HG02759 (cell line): ENCODE measurements at regions not wholly inside any gene's neighbourhood (a gene's known extent, or its start where the extent isn't known, plus 50 kb on each side); places are given as distances from the start of the nearest gene placed in this dataset.

Source experiments
- ATAC-seq: cut with Tn5 transposase; IDR thresholded peaks from one replicate; pipeline ENCODE4 v1.9.1; 2021; ENCODE audit warnings: mild to moderate bottlenecking, moderate library complexity; ENCODE audit not compliant: unreplicated experiment

- peak; percentile 27 for ATAC-seq
Observed at GRCh38 chr10:2951235-2951835, 116.0 kb upstream of the PFKP start.

GRCh38 chr10:2950546-2950945, 116.8 kb upstream of the PFKP start:
- ATAC-seq = no peak

GRCh38 chr10:2949948-2950354, 117.4 kb upstream of the PFKP start:
- peak; percentile 72 for ATAC-seq

- ATAC-seq = peak; percentile 5
Observed at GRCh38 chr10:2949221-2949947, 118.0 kb upstream of the PFKP start.

- peak; percentile 65 for ATAC-seq
Observed at GRCh38 chr10:2948127-2948854, 119.1 kb upstream of the PFKP start.

- ATAC-seq = no peak
Observed at GRCh38 chr10:2944788-2945187, 122.6 kb upstream of the PFKP start.

- no peak for ATAC-seq
Observed at GRCh38 chr10:2943932-2944614, 123.3 kb upstream of the PFKP start.

GRCh38 chr10:2942938-2943337, 124.4 kb upstream of the PFKP start:
- no peak for ATAC-seq

GRCh38 chr10:2938869-2939268, 128.5 kb upstream of the PFKP start:
- no peak for ATAC-seq

- no peak for ATAC-seq
Observed at GRCh38 chr10:2936816-2937215, 130.5 kb upstream of the PFKP start.

- ATAC-seq = no peak
Observed at GRCh38 chr10:2935647-2936386, 131.5 kb upstream of the PFKP start.

GRCh38 chr10:2933924-2934323, 133.4 kb upstream of the PFKP start:
- no peak for ATAC-seq

- ATAC-seq = no peak
Observed at GRCh38 chr10:2933519-2933918, 133.8 kb upstream of the PFKP start.

GRCh38 chr10:2933071-2933470, 134.3 kb upstream of the PFKP start:
- ATAC-seq = no peak

- ATAC-seq = no peak
Observed at GRCh38 chr10:2929480-2930258, 137.7 kb upstream of the PFKP start.

GRCh38 chr10:2927958-2928840, 139.1 kb upstream of the PFKP start:
- ATAC-seq = peak; percentile 89

- ATAC-seq = no peak
Observed at GRCh38 chr10:2926918-2927660, 140.3 kb upstream of the PFKP start.

- no peak for ATAC-seq
Observed at GRCh38 chr10:2925631-2926030, 141.7 kb upstream of the PFKP start.
